EL (cell line): ENCODE measurements at regions not wholly inside any gene's neighbourhood (a gene's known extent, or its start where the extent isn't known, plus 50 kb on each side); places are given as distances from the start of the nearest gene placed in this dataset.

Experiments used
- DNase-seq: peaks from one replicate; pipeline ENCODE4 v3.0.0-alpha.2; 2016

GRCh38 chr18:39913672-39914366, 2041.2 kb upstream of the PIK3C3 start:
- DNase-seq: no peak

GRCh38 chr18:39911716-39912115, 2043.3 kb upstream of the PIK3C3 start:
- DNase-seq: no peak

- no peak for DNase-seq
Measured at GRCh38 chr18:39909706-39910105, 2045.3 kb upstream of the PIK3C3 start.

GRCh38 chr18:39886136-39886535, 2068.9 kb upstream of the PIK3C3 start:
- DNase-seq: no peak

GRCh38 chr18:39872651-39873050, 2082.4 kb upstream of the PIK3C3 start:
- DNase-seq: no peak

GRCh38 chr18:39871961-39872360, 2083.1 kb upstream of the PIK3C3 start:
- no peak for DNase-seq

DNA sequence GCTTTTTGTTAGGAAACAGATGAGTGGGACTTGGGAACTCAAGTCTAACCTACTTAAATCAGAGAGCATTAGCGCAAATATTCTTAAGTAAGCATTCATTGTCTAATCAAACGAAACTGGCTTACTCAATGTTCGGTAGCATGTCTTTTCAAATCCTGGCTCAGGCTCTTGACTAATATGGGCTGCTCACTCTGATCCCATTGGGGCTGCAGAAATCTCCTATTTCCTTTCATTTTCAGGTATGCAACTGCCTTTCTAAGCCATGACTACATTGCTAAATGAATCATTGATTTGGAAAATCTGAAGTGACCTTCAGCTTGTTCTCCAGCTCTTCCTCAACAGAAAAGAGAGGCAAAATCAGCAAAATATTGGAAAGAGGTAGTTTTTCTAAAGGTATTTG, 2084.4 kb upstream of the PIK3C3 start:
- no peak for DNase-seq

- no peak for DNase-seq
Measured at GRCh38 chr18:39863916-39864315, 2091.1 kb upstream of the PIK3C3 start.

GRCh38 chr18:39862341-39862740, 2092.7 kb upstream of the PIK3C3 start:
- DNase-seq: no peak

DNA sequence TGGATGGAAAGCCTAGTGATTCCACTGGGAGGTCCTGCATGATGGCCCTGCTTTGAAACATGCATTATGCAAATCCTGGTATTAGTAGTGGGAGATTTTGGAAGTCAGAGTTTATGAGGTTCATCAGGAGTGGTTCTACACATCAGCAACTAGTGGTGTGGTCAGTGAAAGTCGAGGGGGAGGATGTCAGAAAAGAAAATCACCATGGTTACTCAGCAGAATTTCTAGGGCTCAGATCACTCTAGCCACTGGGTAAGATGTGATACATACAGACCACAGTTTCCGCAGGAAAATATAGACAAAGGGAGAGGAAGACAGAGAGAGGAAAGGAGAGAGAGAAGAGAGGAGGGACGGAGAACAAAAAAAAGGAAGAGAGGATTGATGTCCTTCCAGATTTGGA, 2100.7 kb upstream of the PIK3C3 start:
- no peak for DNase-seq

DNA sequence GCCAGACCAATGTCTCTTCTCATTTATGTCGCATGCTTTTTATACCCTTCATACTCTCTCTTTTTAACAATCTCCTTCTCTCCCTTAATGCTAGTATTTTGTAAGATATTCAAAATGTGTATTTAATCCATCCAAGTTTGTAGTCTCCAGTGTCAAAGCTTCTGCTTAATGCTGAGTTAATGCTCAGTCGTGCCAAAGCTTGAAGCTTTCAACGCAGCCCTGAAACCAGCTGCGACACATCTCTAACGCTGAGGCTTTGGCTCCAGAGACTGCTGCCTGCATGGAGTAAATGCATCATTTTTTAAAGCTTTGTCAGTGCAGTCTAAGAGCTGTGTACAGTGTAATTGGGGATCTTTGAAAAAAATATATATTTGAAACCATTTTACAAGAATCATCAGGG, 2108.8 kb upstream of the PIK3C3 start:
- DNase-seq: no peak

DNA sequence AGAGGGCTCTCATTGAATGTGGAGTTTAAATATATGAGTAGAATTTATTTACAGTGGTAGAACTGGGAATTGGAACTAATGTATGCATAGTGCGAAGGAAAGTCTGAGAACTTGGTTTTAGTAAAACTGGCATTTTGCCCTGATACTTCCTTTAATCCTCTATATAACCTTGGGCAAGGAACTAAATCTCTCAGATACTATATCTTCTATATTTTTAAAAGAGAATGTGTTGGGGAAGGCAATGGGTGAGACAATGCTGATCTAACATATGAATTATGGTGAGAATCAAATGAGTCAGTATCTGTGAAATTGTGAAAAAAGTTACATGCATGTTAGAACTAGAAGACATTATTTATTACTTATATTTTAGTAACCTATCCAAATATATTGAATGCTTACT, 2109.4 kb upstream of the PIK3C3 start:
- DNase-seq: no peak

DNA sequence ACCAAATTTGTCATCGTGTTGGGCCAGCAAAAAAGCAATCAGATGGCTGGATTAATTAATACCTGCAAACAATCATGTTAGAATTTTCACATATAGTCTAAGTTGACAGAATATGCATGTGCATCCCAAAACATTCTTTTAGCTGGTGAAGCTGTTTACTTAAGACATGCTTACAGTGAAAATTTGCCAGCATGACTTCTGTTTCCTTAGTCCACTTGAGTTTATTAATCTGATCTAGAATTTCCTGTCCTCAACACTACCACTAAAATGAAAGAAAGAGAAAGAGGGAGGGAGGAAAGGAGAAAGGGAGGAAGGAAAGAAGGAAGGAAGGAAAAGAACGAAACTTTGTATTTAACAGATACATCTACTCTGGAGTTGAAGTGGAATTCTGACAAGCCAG, 2109.9 kb upstream of the PIK3C3 start:
- DNase-seq: no peak

DNA sequence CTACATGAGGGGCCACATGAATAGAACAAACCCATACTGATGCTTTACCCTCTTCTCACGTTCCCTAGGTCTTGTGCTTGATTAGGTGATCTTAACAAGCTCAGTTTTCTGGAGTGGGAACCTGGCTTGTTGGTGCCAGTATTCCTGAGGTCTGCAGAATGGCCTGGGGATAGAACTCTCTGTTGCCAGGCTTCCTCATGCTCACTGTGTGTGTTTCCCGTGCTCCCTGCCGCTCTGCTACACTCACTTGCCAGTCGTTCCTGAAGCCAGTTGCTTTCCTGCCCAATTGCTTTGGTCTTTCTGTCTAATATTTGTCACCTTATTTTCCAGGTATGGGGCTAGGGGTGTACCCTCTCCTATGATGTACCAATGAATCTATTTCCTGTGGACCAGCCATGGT, 2111.5 kb upstream of the PIK3C3 start:
- DNase-seq: no peak

GRCh38 chr18:39842366-39842914, 2112.6 kb upstream of the PIK3C3 start:
- no peak for DNase-seq

DNA sequence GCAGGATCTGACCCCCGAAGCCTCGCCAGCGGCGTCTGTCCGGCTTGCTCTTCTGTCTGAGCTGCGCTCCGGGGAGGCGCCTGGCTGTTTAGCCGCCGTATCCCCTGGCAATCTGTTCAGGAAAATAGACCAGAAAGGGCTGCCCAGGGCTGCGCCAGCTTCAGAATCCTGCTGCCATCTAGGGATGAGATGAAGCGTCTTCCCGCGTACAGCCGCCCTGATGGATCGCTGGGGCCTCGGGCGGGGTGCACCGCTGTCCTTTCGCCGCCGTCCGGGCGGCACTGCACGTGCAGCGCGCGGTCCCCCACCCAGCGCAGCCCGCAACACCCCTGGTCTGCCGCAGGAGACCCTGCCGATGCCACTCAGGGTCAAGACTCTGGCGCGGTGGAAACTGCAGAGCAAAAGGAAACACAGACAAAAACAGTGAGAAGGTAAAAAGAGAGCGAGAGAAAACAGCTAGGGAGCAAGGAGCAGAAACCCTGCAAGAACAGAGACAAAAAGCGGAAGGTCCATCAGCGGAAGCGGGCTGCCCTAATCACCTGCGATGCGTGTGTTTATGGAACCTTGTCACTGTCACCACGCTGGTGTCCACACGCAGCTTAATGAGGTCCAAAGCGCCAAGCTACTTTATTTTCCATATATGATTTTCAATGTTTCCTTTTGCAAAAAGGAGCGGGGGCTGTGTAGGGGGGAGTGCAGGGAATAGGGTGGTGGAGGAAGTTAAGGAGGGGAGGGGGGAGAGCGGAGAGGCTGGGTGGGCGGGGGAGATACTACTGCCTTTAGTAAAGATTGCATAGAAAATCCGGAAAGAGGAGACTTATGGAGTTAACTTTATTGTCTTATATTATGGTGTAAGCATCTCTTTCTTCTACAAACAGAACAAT, 2113.3 kb upstream of the PIK3C3 start:
- peak; percentile 63 for DNase-seq

- DNase-seq: no peak
Measured at GRCh38 chr18:39840856-39841481, 2114.1 kb upstream of the PIK3C3 start.

GRCh38 chr18:39840406-39840805, 2114.6 kb upstream of the PIK3C3 start:
- DNase-seq: no peak

GRCh38 chr18:39839782-39840181, 2115.3 kb upstream of the PIK3C3 start:
- peak; percentile 8 for DNase-seq

DNA sequence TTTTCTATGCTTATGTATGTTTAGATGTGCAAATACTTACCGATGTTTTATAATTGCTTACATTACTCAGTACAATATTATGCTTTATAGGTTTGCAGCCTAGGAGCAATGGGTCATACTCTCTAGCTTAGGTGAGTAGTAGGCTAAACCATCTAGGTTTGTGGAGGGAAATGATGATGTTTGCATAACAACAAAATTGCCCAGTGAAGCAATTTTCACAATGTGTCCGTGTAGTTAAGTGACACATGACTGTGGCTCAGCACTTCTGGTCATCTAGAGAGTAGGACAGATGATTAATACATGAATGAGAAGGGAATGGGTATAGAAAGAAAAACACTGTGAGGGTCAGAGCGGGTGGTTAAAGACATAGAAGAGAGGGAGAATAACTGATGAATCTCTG, 2116.2 kb upstream of the PIK3C3 start:
- DNase-seq: no peak

DNA sequence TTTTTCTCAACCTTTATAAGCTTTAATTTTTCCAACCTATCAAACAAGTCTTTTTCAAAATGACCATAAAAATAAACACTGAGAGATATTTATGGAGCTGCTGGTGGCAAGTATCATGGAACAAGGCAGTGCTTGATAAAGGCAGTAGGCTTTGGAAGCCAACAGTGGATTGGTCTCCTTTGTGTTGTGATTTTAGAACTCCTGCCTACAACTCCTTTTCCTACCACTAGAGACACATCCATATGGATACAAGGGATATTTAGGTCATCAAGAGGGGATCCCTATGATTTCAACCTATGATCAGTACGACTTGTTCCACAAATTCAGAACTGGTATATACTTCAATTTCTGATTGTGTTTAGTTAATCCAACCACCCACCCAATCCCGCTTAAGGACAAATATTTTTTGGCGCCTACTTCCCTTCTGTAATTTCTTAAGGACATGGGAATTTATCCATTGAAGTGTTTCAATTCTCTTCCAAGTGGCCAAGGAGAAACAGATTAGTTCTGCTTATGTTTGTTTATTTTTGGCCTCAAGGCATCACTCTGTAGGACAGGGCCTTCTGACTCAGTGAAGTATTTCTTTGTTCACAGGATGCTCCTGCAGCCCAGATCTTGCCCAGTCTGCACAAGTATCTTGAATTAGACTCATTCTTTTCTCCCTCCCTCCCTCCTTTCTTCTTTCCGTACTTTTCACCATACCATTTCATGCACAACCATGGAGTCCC, 2119.6 kb upstream of the PIK3C3 start:
- DNase-seq: peak; percentile 4

DNA sequence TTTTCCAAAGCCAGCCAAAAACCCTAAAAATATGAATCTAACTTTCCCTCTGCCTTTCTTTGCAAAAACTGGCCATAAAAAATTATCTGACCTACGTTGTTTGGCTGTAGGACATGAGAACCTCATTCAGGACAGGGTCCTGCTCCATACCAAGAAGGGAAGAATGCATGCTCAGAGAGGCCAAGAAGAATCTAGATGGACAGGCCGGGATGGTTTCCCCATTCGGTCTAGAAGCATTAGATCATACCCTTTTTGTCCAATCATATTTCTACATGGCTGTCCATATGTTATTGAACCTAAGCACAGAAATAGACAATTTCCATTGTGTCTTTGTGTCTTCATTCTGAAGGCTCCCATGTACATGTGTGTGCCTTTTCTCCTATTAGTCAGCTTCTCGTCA, 2120.4 kb upstream of the PIK3C3 start:
- DNase-seq: no peak
